ENCODE measurements at regions not wholly inside any gene's neighbourhood (a gene's known extent, or its start where the extent isn't known, plus 50 kb on each side); places are given as distances from the start of the nearest gene placed in this dataset.
A peak's percentile ranks its signal among the peaks of the same experiment; 100 is the strongest.

DNA sequence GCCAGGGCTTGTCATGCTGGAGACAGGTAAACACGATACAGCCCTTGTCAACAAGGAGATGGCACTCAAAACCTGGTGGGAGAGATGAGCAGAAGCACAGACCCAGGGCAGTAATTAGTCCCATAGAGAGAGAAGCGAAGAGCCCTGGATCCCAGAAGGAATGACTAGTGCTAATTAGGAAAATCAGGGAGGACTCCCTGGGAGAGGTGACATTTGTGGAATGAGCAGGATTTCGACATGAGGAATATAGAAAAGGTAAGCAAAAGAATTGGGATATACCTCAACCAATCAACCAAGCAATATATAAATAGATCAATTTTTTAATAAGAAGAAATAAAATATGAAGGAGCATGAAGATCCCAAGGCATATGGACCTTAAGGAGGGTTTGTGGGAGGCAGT, 98.5 kb upstream of the GJB5 start:
- no peak for DNase-seq
- Mint-ChIP-seq H3K9me3 (no peaks in the 10 kb centered on the region), H3K36me3 (ENCODE audit: low read depth) (no peaks in the 10 kb centered on the region), H3K4me1 (no peaks in the 10 kb centered on the region), H3K27me3 (peaks cover 15% of the 10 kb centered on the region), H3K27ac (no peak overlapping the region), H3K4me3 (no peak overlapping the region)
- ATAC-seq, result no peak

DNA sequence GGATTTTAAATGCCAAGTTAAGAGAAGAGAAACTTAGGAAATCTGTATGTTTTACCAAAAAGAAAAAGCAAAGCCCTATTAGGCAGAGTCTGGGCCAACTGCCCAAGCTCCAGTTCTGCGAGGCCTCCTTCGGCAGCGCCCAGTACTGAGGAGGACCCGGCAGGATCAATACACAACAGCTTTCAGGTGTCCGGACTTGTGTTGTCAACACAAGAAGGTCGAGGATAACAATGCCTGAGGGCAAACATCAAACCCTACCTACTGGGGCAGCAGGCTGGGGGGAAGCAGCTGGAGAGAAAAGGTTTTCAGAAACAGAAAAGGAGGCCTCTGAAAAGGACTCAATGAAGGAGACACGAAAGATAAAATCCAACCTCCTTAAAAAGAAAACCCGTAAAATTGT, 98.1 kb upstream of the GJB5 start:
- Mint-ChIP-seq H3K27ac (no peak overlapping the region), H3K9me3 (no peaks in the 10 kb centered on the region), H3K4me3 (no peak overlapping the region), H3K4me1 (no peaks in the 10 kb centered on the region), H3K27me3 (peaks cover 15% of the 10 kb centered on the region), H3K36me3 (ENCODE audit: low read depth) (no peaks in the 10 kb centered on the region)
- ATAC-seq (no peak), DNase-seq (no peak)

- no peak overlapping the region for H3K4me3 Mint-ChIP-seq
- peaks cover 17% of the 10 kb centered on the region for H3K27me3 Mint-ChIP-seq
- ATAC-seq, result no peak
- H3K4me1 Mint-ChIP-seq, result no peaks in the 10 kb centered on the region
- DNase-seq, result no peak
- no peaks in the 10 kb centered on the region for H3K36me3 Mint-ChIP-seq (ENCODE audit: low read depth)
- H3K27ac Mint-ChIP-seq, result no peak overlapping the region
- no peaks in the 10 kb centered on the region for H3K9me3 Mint-ChIP-seq
These were observed 97.6 kb upstream of the GJB5 start for GRCh38 chr1:34657266-34657665.

GRCh38 chr1:34657849-34658248, 97.0 kb upstream of the GJB5 start:
- no peaks in the 10 kb centered on the region for H3K9me3 Mint-ChIP-seq
- DNase-seq, result no peak
- H3K27ac Mint-ChIP-seq, result no peak overlapping the region
- no peak overlapping the region for H3K4me3 Mint-ChIP-seq
- no peak for ATAC-seq
- H3K27me3 Mint-ChIP-seq, result peaks cover 17% of the 10 kb centered on the region
- H3K4me1 Mint-ChIP-seq, result no peaks in the 10 kb centered on the region
- no peaks in the 10 kb centered on the region for H3K36me3 Mint-ChIP-seq (ENCODE audit: low read depth)

- Mint-ChIP-seq H3K36me3 (ENCODE audit: low read depth) (no peaks in the 10 kb centered on the region), H3K4me1 (no peaks in the 10 kb centered on the region), H3K27ac (no peak overlapping the region), H3K9me3 (no peaks in the 10 kb centered on the region), H3K4me3 (no peak overlapping the region), H3K27me3 (peaks cover 19% of the 10 kb centered on the region)
- ATAC-seq (no peak), DNase-seq (no peak)
These were observed 91.8 kb upstream of the GJB5 start for GRCh38 chr1:34663031-34663430.

GRCh38 chr1:34668063-34668462, 86.8 kb upstream of the GJB5 start:
- H3K27me3 Mint-ChIP-seq, result peaks cover 17% of the 10 kb centered on the region
- H3K9me3 Mint-ChIP-seq, result peaks cover 10% of the 10 kb centered on the region
- H3K4me3 Mint-ChIP-seq, result no peak overlapping the region
- no peaks in the 10 kb centered on the region for H3K4me1 Mint-ChIP-seq
- ATAC-seq (no peak), DNase-seq (no peak)
- H3K27ac Mint-ChIP-seq, result no peak overlapping the region
- H3K36me3 Mint-ChIP-seq (ENCODE audit: low read depth), result no peaks in the 10 kb centered on the region

DNA sequence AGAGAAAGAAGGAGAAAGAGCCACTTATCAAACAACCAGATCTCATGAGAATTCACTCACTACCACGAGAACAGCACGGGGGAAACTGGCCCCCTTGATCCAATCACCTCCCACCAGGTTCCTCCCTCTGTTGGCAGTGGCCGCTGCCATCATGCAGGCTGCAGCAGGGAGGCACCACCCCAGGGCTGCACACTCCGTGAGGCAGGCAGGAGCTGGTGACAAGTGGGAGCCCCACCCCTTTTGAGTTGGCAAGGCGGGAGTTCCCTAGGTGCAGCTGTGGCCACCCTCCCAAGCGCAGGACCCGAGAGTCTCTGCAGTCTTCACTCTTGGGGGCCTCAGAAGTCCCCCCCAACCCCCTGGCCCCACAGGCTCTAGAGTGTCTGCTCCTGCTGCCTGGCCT, 83.9 kb upstream of the GJB5 start:
- peaks cover 10% of the 10 kb centered on the region for H3K9me3 Mint-ChIP-seq
- peaks cover 19% of the 10 kb centered on the region for H3K27me3 Mint-ChIP-seq
- H3K4me1 Mint-ChIP-seq, result no peaks in the 10 kb centered on the region
- ATAC-seq (no peak), DNase-seq (no peak)
- no peak overlapping the region for H3K4me3 Mint-ChIP-seq
- no peaks in the 10 kb centered on the region for H3K36me3 Mint-ChIP-seq (ENCODE audit: low read depth)
- no peak overlapping the region for H3K27ac Mint-ChIP-seq

- no peaks in the 10 kb centered on the region for H3K36me3 Mint-ChIP-seq (ENCODE audit: low read depth)
- H3K4me1 Mint-ChIP-seq, result no peaks in the 10 kb centered on the region
- DNase-seq (no peak), ATAC-seq (no peak)
- H3K27me3 Mint-ChIP-seq, result peaks cover 21% of the 10 kb centered on the region
- H3K9me3 Mint-ChIP-seq, result peaks cover 10% of the 10 kb centered on the region
- H3K27ac Mint-ChIP-seq, result no peak overlapping the region
- no peak overlapping the region for H3K4me3 Mint-ChIP-seq
These were observed 83.0 kb upstream of the GJB5 start for GRCh38 chr1:34671887-34672286.

- Mint-ChIP-seq H3K9me3 (no peaks in the 10 kb centered on the region), H3K36me3 (ENCODE audit: low read depth) (no peaks in the 10 kb centered on the region), H3K4me1 (peaks cover 10% of the 10 kb centered on the region), H3K27ac (no peak overlapping the region), H3K27me3 (peaks cover 11% of the 10 kb centered on the region), H3K4me3 (no peak overlapping the region)
- ATAC-seq (peak; percentile 50), DNase-seq (peak; percentile 61)
These were observed 73.1 kb upstream of the GJB5 start for GRCh38 chr1:34681480-34682451.

GRCh38 chr1:34682452-34683223, 72.2 kb upstream of the GJB5 start:
- DNase-seq (no peak), ATAC-seq (no peak)
- H3K27ac Mint-ChIP-seq, result no peak overlapping the region
- H3K4me1 Mint-ChIP-seq, result peaks cover 10% of the 10 kb centered on the region
- H3K36me3 Mint-ChIP-seq (ENCODE audit: low read depth), result no peaks in the 10 kb centered on the region
- no peak overlapping the region for H3K4me3 Mint-ChIP-seq
- peaks cover 8% of the 10 kb centered on the region for H3K27me3 Mint-ChIP-seq
- no peaks in the 10 kb centered on the region for H3K9me3 Mint-ChIP-seq

DNA sequence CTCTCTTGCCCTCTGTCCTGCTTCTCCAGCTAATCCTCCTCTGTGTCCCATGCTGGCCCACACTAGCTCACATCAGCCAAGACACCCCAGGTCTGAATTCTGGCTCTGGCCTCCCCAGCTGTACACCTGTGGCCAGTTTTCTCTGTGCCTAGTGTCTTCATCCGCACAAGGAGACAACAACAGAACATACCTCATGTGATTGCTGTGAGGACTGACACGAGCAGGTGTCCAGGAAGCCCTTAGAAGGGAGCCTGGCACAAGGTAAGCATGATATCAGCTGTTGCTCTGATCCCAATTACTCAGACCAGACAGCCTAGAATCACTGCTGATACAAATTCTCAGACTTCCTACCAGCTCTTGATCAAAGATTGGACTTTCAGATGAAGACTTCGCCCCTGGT, 71.2 kb upstream of the GJB5 start:
- no peak overlapping the region for H3K27ac Mint-ChIP-seq
- peaks cover 7% of the 10 kb centered on the region for H3K27me3 Mint-ChIP-seq
- ATAC-seq, result no peak
- DNase-seq, result no peak
- no peaks in the 10 kb centered on the region for H3K9me3 Mint-ChIP-seq
- no peak overlapping the region for H3K4me3 Mint-ChIP-seq
- no peaks in the 10 kb centered on the region for H3K36me3 Mint-ChIP-seq (ENCODE audit: low read depth)
- H3K4me1 Mint-ChIP-seq, result peaks cover 10% of the 10 kb centered on the region

- Mint-ChIP-seq H3K27me3 (peaks cover 3% of the 10 kb centered on the region), H3K4me3 (no peak overlapping the region)
- DNase-seq, result peak; percentile 11
These were observed 70.6 kb upstream of the GJB5 start for GRCh38 chr1:34684266-34684665.

DNA sequence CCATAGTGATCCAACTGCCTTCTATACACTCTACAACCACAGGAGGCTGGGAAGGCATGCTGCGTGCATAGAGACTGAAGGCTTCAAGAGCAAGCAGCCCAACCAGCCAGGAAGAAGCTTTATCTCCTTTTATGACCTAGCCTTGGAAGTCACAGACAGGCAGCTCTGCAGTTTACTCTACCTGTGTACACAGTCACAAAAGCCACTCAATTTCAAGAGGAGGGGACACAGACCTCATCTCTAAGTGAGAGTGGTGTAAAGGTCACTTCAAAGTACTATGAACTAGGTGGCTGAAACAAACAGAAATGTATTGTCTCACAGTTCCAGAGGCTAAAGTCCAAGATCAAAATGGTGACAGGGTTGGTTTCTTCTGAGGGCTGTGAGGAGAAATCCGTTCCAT, 69.6 kb upstream of the GJB5 start:
- H3K9me3 Mint-ChIP-seq, result no peaks in the 10 kb centered on the region
- H3K27ac Mint-ChIP-seq, result no peak overlapping the region
- peaks cover 10% of the 10 kb centered on the region for H3K4me1 Mint-ChIP-seq
- peaks cover 2% of the 10 kb centered on the region for H3K27me3 Mint-ChIP-seq
- ATAC-seq, result no peak
- no peak for DNase-seq
- H3K36me3 Mint-ChIP-seq (ENCODE audit: low read depth), result no peaks in the 10 kb centered on the region
- H3K4me3 Mint-ChIP-seq, result no peak overlapping the region

More at GRCh38 chr1:34684266-34684665, 70.6 kb upstream of the GJB5 start:
- H3K9me3 Mint-ChIP-seq, result no peaks in the 10 kb centered on the region
- peaks cover 10% of the 10 kb centered on the region for H3K4me1 Mint-ChIP-seq
- peak; percentile 79 for ATAC-seq
- no peaks in the 10 kb centered on the region for H3K36me3 Mint-ChIP-seq (ENCODE audit: low read depth)
- no peak overlapping the region for H3K27ac Mint-ChIP-seq

DNA sequence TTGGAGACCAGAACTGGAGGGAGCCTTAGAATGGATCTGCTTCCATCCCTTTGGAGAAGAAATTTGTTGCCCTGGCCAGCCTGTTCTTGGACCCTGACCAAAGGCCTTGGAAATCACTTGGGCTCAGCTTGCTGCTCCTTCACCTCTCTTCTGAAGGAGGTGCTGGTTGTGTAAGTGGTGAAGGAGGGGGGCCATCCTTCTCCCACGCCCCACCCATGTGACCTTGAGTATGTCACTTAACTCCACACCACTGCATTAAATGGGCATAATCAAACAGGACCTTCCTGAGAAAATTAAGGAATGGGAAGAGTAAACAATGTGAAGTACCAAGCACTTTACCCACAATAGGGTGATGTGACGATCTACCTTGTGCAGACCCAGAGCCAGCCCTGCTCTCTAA, 68.3 kb upstream of the GJB5 start:
- Mint-ChIP-seq H3K27ac (no peak overlapping the region), H3K27me3 (peaks cover 6% of the 10 kb centered on the region), H3K4me3 (no peak overlapping the region), H3K36me3 (ENCODE audit: low read depth) (no peaks in the 10 kb centered on the region), H3K9me3 (no peaks in the 10 kb centered on the region), H3K4me1 (peaks cover 10% of the 10 kb centered on the region)
- DNase-seq, result no peak
- no peak for ATAC-seq
